Peyer's patch (tissue), 4 donors: ENCODE measurements at regions not wholly inside any gene's neighbourhood (a gene's known extent, or its start where the extent isn't known, plus 50 kb on each side); places are given as distances from the start of the nearest gene placed in this dataset.

Experiments used
- CTCF ChIP-seq, 6 experiments: fragments of 450-650 bp in 4 of 6; fragments of 200-600 bp in 2 of 6; sonication (generic) in 1 of 6; IDR thresholded peaks; one replicate each; pipeline ENCODE4 v1.5.1; 2017 to 2019; ENCODE audit warnings: antibody characterized with exemption in 6 of 6, mild to moderate bottlenecking in 3 of 6, moderate library complexity in 1 of 6
- POLR2A ChIP-seq, 2 donors: fragments of 450-650 bp; IDR thresholded peaks; one replicate each; pipeline ENCODE4 v1.5.1; 2017; ENCODE audit warnings: antibody characterized with exemption in 2 of 2, mild to moderate bottlenecking in 2 of 2, moderate library complexity in 2 of 2

GRCh38 chr17:12549499-12550041 lies 116.1 kb upstream of the MYOCD start:
- no peak for TF ChIP-seq POLR2A (IDR thresholded peaks at IDR 0.05)
- TF ChIP-seq CTCF (IDR thresholded peaks at IDR 0.05) = no peak
